ENCODE measurements at regions not wholly inside any gene's neighbourhood (a gene's known extent, or its start where the extent isn't known, plus 50 kb on each side); places are given as distances from the start of the nearest gene placed in this dataset.
"Not testable (repeated sequence)": the region's sequence is repeated elsewhere in the genome, so short reads cannot be mapped to it uniquely, and the experiment has no call there.

DNA sequence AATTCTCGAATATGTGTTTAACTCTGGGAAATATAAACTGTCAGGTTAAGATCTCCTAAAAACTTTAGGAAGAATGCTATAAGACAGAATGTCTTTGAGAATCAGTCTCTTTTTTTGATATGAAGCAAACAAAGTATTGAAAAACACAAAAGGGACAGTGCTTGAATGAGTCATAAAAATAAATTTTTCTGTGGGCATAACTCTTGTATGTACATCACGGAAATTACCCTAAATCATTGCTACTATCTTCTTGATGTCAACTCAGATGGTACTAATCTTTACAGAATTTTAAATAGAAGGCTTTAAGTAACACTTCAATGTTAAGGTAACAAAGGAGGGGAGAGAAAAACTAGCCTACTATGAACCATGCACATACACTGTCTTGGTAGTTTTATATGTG, 244.0 kb upstream of the AMIGO2 start:
- DNase-seq (ENCODE audit: low spot score) = no peak

DNA sequence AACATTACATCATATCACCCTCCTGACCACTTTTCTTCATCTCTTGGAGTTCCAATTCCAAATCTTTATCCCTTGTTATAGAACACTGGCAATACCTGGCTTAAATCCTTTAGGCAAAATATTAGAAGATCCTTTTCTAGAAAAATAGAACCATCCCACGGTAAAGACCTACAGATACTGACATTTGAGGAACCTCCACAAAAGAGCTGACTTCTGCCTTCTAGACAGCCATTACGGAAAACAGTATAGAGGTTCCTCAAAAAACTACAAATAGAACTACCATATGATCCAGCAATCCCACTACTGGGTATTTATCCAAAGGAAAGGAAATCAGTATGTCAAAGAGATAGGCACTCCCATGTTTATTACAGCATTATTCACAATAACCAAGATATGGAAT, 241.7 kb upstream of the AMIGO2 start:
- no peak for DNase-seq (ENCODE audit: low spot score)
- intact Hi-C loops (cut with DNase I) = no loop called here

More for the DNA sequence above, 244.0 kb upstream of the AMIGO2 start:
- intact Hi-C loops (cut with DNase I) = no loop called here

DNA sequence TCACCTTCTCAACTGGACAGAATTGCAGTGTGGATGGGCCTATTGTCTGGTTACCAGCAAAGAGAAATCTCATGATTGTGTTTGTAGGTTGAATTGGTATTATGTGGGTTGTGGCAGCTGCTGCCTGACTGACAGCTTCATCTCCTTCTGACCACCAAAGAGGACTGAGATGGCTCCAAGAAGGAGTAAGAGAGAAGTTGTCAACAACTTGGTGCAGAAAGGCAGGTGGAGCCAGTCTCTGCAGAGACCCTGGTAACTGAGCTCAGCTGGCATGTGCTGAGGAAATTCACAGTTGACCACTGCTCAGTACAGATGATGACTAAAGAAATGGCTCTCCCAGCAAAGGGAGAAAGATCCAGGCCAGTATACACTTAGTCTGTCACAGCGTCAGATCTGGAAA, 240.0 kb upstream of the AMIGO2 start:
- no peak for DNase-seq (ENCODE audit: low spot score)
- intact Hi-C loops (cut with DNase I) = no loop called here

DNA sequence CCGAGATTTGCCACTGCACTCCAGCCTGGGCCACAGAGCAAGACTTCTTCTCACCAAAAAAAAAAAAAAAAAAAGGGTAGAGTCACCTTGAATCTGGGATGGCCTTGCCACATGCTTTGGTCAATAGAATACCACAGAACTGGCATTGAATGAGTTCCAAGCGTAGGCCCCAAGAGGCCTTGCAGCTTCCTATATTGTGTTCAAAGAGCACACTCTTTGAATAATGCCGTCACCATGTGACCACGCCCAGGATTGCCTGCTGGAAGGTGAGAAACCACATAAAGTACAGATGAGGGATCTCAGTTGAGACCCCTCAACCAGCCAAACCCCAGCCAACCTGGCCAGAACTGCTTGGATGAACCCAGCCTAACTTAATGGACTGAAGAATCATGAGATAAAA, 239.2 kb upstream of the AMIGO2 start:
- intact Hi-C loops (cut with DNase I) = no loop called here
- DNase-seq (ENCODE audit: low spot score) = no peak

DNA sequence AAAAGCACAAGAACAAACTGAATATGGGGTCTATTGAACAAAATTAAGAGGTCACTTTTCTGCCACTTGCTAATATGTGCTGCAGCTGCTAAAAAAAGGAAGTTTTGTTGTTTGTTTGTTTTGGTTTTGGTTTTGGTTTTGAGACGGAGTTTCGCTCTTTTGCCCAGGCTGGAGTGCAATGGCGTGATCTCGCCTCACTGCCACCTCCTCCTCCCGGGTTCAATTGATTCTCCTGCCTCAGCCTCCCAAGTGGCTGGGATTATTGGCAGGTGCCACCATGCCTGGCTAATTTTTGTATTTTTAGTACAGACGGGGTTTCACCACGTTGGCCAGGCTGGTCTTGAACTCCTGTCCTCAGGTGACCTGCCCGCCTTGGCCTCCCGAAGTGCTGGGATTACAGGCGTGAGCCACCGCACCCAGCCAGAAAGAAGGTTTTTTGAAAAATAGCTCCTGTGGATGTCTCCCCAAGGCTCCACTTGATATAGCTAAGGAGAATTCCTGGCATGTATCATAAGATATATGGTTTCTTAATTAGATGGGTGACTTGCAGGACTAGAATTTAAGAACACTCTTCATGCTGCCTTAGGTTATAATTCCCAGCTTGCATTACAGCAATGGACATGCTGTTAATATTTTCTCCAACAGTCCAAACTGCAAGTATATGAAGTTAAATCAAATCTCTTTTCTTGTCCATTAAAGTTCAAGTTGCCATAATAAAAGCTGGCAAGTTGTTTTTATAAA, 237.6 kb upstream of the AMIGO2 start:
- no peak for DNase-seq (ENCODE audit: low spot score)
- intact Hi-C loops (cut with DNase I) = no loop called here

DNA sequence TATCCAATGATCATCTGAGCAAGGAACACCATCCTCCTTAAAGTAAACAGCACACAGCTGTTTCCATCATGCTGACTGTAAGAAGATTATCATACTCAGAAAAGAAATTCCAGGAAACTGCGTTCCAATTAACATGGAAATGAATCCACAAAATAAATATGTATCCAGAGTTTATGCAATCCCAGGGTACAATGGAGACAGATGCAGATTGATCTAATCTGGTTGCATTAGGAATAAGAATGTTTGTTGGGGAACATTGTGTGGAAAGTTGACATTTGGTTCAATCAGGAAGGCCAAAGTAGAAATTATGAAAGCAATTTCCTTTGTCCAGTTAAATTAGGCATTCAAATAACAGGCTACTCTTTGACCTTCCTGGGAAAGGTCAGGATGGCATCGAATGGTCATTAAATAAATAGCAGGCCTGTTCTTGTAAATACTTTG, 236.9 kb upstream of the AMIGO2 start:
- intact Hi-C loops (cut with DNase I) = no loop called here
- no peak for DNase-seq (ENCODE audit: low spot score)

DNA sequence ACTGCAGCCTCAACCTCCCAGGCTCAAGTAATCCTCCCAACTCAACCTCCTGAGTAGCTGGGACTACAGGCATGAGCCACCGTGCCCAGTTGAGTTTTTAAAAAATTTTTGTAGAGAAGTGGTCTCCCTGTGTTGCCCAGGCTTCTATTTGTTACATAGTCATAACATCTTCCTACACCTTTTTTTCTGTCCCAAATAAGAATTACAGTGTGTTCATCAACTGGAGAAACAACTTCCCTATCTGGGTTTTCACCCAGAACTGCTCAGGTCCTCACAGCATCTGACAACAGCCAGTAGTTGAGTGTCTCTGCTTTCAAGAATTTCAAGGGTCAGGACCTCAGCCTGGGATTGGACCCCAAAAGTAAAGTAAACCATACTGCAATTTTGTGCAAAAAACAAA, 235.2 kb upstream of the AMIGO2 start:
- intact Hi-C loops (cut with DNase I) = no loop called here
- DNase-seq (ENCODE audit: low spot score) = no peak

DNA sequence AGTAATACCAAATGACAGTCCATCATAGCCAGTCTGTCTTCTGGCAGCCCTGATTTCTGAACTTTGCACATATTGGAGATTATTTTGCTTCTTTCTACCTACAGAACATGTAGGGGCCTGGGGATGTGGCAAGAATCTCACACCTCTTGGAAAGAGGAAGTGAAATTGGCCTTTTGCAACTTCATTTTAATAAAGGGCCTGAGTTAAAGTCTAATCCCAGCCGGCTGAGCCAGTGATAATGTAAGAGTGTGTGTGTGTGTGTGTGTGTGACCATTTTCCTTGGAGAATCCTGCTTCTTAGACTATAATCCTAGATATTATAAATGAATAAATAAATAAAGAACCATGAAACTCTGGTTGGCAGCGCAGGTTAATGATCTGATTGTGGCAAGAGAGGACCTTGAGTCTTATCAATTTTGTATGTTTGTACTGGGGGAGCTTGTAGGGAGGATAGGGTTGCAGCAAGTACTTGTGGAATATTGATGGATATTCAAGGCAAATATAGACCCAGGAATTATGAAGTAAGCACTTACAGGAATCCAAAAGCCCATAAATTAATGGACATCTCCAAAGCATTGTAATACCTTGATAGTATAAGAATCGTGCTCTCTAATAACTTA, 233.2 kb upstream of the AMIGO2 start:
- intact Hi-C loops (cut with DNase I) = no loop called here
- no peak for DNase-seq (ENCODE audit: low spot score)

DNA sequence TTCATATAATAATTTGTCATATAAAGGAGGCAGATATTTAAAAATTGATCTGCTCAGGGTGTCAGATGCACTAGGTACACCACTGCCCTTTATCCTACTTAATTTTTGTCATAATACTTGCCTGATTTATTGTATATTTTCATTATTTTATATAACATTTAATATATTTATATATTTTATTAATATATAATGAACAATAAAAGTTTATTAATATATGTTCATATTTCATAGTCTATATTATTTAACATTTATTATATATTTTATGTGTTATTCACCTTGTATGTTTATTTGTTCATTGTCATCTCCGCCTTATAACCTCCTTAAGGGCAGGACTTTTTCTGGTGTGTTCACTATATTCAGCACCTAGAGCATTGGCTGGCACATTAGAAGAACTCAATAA, 232.4 kb upstream of the AMIGO2 start:
- intact Hi-C loops (cut with DNase I) = no loop called here
- no peak for DNase-seq (ENCODE audit: low spot score)

DNA sequence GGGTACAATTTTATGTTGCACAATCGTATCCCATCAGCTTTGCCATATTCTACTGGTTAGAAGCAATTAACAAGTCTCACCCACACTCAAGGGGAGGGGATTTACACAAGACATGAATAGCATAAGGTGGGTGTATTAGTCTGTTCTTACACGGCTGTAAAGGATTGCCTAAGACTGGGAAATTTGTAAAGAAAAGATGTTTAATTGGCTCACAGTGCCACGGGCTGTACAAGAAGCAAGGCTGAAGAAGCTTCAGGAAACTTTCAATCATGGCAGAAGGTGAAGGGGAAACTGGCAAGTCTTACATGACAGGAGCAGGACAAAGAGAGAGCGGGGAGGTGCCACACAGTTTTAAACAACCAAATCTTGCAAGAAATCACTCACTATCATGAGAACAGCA, 231.8 kb upstream of the AMIGO2 start:
- no peak for DNase-seq (ENCODE audit: low spot score)
- intact Hi-C loops (cut with DNase I) = no loop called here

DNA sequence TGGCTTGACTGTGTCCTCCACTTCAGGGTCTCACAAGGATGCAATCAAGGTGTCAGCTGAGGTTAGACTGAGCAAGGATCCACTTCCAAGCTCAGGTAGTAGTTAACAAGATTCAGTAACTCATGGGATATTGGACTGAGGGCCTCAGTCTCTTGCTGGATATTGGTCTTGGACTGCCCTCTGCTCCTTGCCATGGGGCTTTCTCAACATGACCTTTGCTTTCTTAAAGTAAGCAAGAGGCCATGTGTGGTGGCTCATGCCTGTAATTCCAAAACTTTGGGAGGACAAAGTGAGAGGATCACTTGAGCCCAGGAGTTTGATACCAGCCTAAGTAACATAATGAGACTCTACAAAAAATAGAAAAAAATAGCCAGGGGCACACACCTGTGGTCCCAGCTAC, 231.3 kb upstream of the AMIGO2 start:
- no peak for DNase-seq (ENCODE audit: low spot score)
- intact Hi-C loops (cut with DNase I) = no loop called here

DNA sequence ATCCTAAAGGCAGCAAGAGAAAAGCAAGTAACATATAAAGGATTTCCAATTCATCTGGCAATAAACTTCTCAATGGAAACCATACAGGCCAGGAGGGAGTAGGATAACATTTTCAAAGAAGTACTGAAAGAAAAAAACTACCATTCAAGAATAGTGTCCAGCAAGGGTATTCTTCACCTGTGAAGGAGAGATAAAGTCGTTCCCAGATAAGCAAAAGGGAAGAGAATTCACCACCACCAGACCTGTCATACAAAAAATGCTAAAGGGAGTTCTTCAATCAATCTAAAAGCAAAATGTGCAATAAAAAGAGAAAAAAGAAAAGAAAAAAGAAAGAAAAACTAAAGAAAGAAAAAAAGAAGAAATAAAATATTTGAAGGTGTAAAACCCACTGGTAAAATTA, 228.9 kb upstream of the AMIGO2 start:
- no peak for DNase-seq (ENCODE audit: low spot score)
- intact Hi-C loops (cut with DNase I) = no loop called here

DNA sequence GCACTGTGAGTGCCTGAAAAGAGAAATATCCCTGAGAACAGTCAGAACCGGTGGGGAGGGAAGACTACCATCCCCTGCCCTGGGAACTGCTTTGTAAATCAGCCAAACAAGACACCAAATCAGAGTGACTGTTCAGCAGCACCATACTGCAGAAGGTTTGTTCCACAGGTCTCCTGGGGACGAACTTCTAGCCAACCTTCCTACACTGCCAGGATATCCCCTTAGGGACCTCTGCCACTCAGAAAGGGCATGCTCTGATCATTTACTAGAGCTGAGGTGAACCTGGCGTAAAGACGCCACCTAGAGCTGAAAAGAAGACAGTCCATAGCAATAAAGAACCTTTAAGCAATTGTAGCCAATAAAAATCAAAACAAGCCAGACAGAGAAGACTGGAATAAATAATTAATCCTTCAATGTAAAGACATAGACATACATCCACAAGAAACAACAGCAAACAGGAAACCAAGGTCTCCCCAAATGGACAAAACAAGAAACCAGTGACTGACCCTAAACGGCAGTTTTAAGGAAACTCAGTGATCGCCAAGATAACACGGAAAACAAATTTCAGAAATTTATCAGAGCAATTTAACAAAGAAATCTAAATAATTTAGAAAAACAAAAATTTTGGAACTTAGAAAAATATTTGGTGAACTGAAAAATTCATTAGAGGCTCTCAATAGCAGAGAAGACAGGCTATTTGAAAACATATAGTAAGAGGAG, 228.1 kb upstream of the AMIGO2 start:
- no peak for DNase-seq (ENCODE audit: low spot score)
- intact Hi-C loops (cut with DNase I) = no loop called here

DNA sequence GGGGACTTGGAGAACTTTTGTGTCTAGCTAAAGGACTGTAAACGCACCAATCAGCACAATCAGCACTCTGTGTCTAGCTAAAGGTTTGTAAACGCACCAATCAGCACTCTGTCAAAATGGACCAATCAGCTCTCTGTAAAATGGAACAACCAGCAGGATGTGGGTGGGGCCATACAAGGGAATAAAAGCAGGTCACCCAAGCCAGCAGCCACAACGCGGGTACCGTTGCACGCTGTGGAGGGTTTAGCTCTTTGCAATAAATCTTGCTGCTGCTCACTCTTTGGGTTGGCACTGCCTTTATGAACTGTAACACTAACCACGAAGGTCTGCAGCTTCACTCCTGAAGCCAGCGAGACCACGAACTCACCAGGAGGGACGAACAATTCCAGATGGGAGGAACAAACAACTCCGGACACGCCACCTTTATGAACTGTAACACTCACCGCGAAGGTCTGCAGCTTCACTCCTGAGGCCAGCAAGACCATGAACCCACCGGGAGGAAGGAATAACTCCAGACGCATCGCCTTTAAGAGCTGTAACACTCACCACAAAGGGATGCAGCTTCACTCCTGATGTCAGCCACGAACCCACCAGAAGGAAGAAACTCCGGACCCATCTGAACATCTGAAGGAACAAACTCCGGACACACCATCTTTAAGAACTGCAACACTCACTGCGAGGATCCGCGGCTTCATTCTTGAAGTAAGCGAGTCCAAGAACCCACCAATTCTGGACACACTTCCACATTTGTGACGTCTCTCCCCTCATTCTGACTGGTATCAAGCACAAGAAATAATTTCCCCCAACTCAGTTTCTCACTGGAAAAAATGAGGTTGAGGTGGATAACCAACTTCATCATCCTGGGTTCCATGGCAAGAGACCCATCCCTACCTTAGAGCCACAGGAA, 227.3 kb upstream of the AMIGO2 start:
- DNase-seq (ENCODE audit: low spot score); intact Hi-C loops (cut with DNase I): not testable (repeated sequence)

DNA sequence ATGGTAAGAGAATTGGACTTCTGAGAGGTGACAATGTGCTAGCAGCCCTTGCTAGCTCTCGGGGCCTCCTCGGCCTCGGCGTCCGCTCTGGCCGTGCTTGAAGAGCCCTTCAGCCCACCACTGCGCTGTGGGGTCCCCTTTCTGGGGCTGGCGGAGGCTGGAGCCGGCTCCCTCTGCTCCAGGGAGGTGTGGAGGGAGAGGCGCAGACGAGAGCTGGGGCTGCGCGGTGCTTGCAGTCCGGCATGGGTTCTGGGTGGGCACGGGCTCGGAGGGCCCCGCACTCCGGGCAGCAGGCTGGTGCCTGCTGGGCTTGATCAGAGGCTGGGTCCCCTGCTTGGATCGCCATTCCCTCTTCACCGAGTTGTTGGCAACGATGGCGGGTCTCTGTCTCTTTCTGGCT, 226.4 kb upstream of the AMIGO2 start:
- no peak for DNase-seq (ENCODE audit: low spot score)
- intact Hi-C loops (cut with DNase I) = no loop called here

DNA sequence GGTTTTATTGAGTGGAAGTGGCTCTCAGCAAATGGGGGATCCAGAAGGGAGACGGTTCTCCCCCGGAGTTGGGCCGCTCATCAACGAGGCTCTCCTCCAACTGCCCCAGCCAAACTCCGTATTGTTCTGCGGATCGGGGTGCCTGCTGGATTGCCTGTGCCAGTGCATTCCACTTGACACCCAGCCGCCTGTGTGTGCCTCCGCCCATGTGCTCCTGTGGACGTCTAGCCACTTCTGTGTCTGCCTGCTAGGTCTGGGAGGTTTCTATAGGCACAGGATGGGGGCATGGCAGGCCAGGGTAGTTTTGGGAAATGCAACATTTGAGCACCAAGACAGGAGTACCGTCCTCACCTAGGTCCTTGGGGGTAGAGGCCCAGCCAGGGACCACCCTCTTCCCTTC, 225.7 kb upstream of the AMIGO2 start:
- DNase-seq (ENCODE audit: low spot score) = no peak
- intact Hi-C loops (cut with DNase I) = no loop called here

DNA sequence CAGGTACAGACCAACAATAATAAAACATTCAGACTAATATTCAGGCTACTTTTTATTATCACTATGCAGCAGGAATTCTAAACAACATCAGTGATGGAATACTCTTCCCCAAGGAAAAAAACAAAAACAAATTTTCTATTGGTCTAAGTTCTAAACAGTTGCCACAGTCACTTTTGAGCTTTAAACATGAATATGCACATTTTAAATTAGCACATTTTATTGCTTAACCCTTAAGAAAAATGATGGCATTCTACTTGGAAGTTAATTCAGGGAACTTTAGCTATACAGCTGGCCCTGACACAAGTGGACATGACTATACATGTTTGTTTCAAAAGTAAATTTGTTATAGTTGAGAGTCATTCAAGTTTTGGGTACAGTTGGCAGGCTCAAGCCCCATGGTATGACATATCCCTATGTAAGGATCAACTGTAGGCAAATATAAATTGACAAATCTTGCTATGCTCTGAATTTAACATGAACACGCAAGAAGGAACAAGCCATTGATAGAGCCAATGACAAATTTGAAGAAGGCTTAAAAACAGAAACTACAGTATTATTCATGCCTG, 224.3 kb upstream of the AMIGO2 start:
- intact Hi-C loops (cut with DNase I) = no loop called here

DNA sequence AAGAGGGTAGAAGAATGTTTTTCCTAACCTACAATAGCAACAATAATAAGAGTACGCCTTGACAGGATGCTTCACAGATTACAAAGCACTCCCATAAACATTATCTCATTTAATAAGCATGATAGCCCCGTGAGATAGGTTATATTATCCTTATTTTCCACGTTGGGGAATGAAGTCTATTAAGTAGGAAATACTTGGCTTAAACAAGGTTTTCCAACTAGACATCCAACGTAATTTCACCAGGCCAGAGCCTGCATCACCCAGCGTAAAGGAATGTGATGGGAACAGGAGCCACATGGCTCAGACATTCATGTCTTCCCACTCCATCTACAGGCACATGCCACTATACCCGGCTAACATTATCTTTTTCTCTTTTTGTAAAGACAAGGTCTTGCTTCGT, 223.4 kb upstream of the AMIGO2 start:
- intact Hi-C loops (cut with DNase I) = no loop called here
- no peak for DNase-seq (ENCODE audit: low spot score)

More for the DNA sequence above, 224.3 kb upstream of the AMIGO2 start:
- no peak for DNase-seq (ENCODE audit: low spot score)

DNA sequence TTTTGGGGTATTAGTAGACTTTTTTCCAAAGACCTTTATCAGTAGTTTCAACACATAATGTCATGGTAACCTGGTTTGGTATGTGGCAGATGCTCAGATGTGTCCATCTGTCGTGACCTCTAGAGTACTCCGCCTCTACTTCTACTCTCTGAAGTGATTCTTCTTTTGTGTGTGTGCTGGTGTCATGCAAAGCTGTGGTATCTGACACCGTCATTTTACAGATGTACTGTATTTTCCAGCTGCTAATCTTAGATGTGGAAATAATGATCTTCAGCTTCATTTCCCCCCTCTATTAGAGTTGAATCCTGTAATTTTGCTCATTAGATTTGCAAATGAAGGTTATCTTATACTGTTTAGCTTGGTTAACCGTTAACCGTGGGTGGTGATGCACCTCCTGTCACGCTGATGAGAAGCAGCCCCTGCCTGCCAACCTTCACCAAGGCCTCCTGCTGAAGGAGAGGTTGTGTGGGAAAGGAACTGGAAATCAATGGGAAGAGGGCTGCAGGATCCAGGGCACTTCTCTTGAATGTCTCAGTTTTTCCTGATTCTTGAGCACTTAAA, 222.4 kb upstream of the AMIGO2 start:
- intact Hi-C loops (cut with DNase I) = no loop called here
- no peak for DNase-seq (ENCODE audit: low spot score)

Measured in posterior vena cava (tissue), 2 donors.